NB4 (cell line): ENCODE measurements at regions not wholly inside any gene's neighbourhood (a gene's known extent, or its start where the extent isn't known, plus 50 kb on each side); places are given as distances from the start of the nearest gene placed in this dataset.
"Not testable (repeated sequence)": the region's sequence is repeated elsewhere in the genome, so short reads cannot be mapped to it uniquely, and the experiment has no call there.

Experiments used
- DNase-seq: peaks from one replicate; pipeline ENCODE4 v3.0.0; 2010; ENCODE audit warnings: low read depth
- H3K4me3 ChIP-seq: one replicate; pipeline ENCODE4 v1.5.1; 2011; ENCODE audit warnings: mild to moderate bottlenecking, low read depth, low read length, moderate library complexity
- MYC ChIP-seq: IDR thresholded peaks from 2 replicates; pipeline ENCODE4 v1.6.1; 2011; ENCODE audit warnings: low read depth, low read length
- POLR2A ChIP-seq: IDR thresholded peaks from 2 replicates; pipeline ENCODE4 v1.6.1; 2011; ENCODE audit warnings: mild to moderate bottlenecking; ENCODE audit not compliant: insufficient read length; ENCODE audit errors: extremely low read depth
- TF ChIP-seq, protein P1 (sequence below): IDR thresholded peaks from one replicate; pipeline ENCODE4 v1.5.1; 2012; ENCODE audit warnings: low read depth, low read length
- TF ChIP-seq, protein P2 (sequence below): IDR thresholded peaks from 2 replicates; pipeline ENCODE4 v1.6.1; 2011; ENCODE audit warnings: low read depth, low read length

- TF ChIP-seq, protein P1, sequence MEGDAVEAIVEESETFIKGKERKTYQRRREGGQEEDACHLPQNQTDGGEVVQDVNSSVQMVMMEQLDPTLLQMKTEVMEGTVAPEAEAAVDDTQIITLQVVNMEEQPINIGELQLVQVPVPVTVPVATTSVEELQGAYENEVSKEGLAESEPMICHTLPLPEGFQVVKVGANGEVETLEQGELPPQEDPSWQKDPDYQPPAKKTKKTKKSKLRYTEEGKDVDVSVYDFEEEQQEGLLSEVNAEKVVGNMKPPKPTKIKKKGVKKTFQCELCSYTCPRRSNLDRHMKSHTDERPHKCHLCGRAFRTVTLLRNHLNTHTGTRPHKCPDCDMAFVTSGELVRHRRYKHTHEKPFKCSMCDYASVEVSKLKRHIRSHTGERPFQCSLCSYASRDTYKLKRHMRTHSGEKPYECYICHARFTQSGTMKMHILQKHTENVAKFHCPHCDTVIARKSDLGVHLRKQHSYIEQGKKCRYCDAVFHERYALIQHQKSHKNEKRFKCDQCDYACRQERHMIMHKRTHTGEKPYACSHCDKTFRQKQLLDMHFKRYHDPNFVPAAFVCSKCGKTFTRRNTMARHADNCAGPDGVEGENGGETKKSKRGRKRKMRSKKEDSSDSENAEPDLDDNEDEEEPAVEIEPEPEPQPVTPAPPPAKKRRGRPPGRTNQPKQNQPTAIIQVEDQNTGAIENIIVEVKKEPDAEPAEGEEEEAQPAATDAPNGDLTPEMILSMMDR, result no peak
- TF ChIP-seq POLR2A (no peak), MYC (no peak)
- TF ChIP-seq, protein P2, sequence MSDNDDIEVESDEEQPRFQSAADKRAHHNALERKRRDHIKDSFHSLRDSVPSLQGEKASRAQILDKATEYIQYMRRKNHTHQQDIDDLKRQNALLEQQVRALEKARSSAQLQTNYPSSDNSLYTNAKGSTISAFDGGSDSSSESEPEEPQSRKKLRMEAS, result no peak
- no peak for DNase-seq
- H3K4me3 ChIP-seq, result no peak overlapping the region
Observed at GRCh38 chr18:56444201-56444600, 194.2 kb downstream of the TXNL1 start.

GRCh38 chr18:56443166-56443907 lies 195.1 kb downstream of the TXNL1 start:
- no peak for DNase-seq
- H3K4me3 ChIP-seq, result no peak overlapping the region
- TF ChIP-seq POLR2A, result no peak
- TF ChIP-seq, protein P2, result no peak
- TF ChIP-seq MYC, result no peak
- TF ChIP-seq, protein P1, result no peak

- not testable (repeated sequence) for DNase-seq, H3K4me3 ChIP-seq
Observed at GRCh38 chr18:56438480-56438879, 199.9 kb downstream of the TXNL1 start.

GRCh38 chr18:56436651-56437050 lies 201.7 kb downstream of the TXNL1 start:
- H3K4me3 ChIP-seq, result no peak overlapping the region
- no peak for DNase-seq
- TF ChIP-seq, protein P1, result no peak
- TF ChIP-seq POLR2A (no peak), MYC (no peak)
- TF ChIP-seq, protein P2, result no peak

- TF ChIP-seq POLR2A (no peak), MYC (no peak)
- H3K4me3 ChIP-seq, result no peak overlapping the region
- DNase-seq, result no peak
Observed at GRCh38 chr18:56433919-56434318, 204.5 kb downstream of the TXNL1 start.

DNA sequence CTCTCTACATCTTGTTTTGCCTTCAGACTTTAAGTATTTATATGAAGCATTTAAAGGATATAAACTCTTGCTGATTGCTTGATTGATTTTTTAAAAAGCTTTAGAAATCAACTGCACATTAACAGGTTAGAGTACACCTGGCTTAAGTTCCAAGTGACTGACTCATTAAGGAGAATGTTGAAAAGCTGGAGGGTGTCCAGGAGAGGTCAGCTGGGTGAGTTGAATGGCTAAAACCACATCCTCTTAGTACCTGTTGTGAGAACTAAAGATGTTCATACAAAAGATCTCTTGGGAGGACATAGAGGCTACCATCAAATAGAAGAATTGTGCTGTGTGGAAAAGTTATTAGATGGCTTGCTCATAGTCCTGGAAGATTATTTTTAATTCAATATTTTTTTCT lies 206.8 kb downstream of the TXNL1 start:
- DNase-seq, result no peak
- TF ChIP-seq POLR2A, result no peak
- TF ChIP-seq, protein P2, result no peak
- no peak for TF ChIP-seq MYC
- TF ChIP-seq, protein P1, result no peak
- H3K4me3 ChIP-seq, result no peak overlapping the region

DNA sequence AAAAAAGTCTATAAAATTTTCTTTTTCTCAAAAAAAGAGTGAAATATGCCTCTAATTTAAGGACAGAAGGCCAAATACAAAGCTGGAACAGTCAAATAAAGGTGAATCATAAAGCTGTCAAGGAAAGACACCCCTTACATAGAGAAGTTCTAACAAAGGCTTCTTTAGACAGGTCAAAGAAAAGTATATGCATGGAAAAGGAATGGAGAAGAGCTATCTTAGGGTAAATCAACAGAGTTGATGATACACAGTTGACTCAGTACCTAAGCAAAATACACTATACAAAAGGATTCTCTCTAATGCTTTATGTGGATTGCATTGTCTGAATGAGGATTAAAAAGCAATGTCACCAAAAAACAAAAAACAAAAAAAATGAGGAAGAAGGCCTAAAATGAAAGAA lies 214.8 kb downstream of the TXNL1 start:
- no peak for DNase-seq
- H3K4me3 ChIP-seq, result no peak overlapping the region
- TF ChIP-seq, protein P2, result no peak
- TF ChIP-seq POLR2A (no peak), MYC (no peak)
- TF ChIP-seq, protein P1, result no peak
